MV-4-11 (cell line): ENCODE measurements at regions not wholly inside any gene's neighbourhood (a gene's known extent, or its start where the extent isn't known, plus 50 kb on each side); places are given as distances from the start of the nearest gene placed in this dataset.

Experiments
- DNase-seq: peaks from one replicate; lab custom pipeline; 2025; lab: John Stamatoyannopoulos, UW

GRCh38 chr12:115129727-115130126 lies 445.8 kb upstream of the TBX3 start:
- no peak for DNase-seq

GRCh38 chr12:115121053-115121452 lies 437.1 kb upstream of the TBX3 start:
- no peak for DNase-seq

- DNase-seq = no peak
Measured at GRCh38 chr12:115118177-115118724, 434.3 kb upstream of the TBX3 start.

- no peak for DNase-seq
Measured at GRCh38 chr12:115114140-115114539, 430.2 kb upstream of the TBX3 start.

- no peak for DNase-seq
Measured at GRCh38 chr12:115109863-115110262, 425.9 kb upstream of the TBX3 start.

- no peak for DNase-seq
Measured at GRCh38 chr12:115108129-115109100, 424.4 kb upstream of the TBX3 start.

- peak; percentile 64 for DNase-seq
Measured at GRCh38 chr12:115103884-115104883, 420.2 kb upstream of the TBX3 start.

- DNase-seq = no peak
Measured at GRCh38 chr12:115102450-115102849, 418.5 kb upstream of the TBX3 start.

- no peak for DNase-seq
Measured at GRCh38 chr12:115101520-115101919, 417.5 kb upstream of the TBX3 start.

- DNase-seq = no peak
Measured at GRCh38 chr12:115097416-115097815, 413.4 kb upstream of the TBX3 start.

- DNase-seq = no peak
Measured at GRCh38 chr12:115096588-115097397, 412.8 kb upstream of the TBX3 start.

- no peak for DNase-seq
Measured at GRCh38 chr12:115095073-115095748, 411.2 kb upstream of the TBX3 start.

- no peak for DNase-seq
Measured at GRCh38 chr12:115094163-115094816, 410.3 kb upstream of the TBX3 start.

GRCh38 chr12:115093261-115093660 lies 409.3 kb upstream of the TBX3 start:
- DNase-seq = no peak

GRCh38 chr12:115090783-115091182 lies 406.8 kb upstream of the TBX3 start:
- no peak for DNase-seq

- DNase-seq = no peak
Measured at GRCh38 chr12:115088995-115089841, 405.2 kb upstream of the TBX3 start.

- no peak for DNase-seq
Measured at GRCh38 chr12:115088328-115088994, 404.5 kb upstream of the TBX3 start.

- DNase-seq = no peak
Measured at GRCh38 chr12:115085594-115085993, 401.6 kb upstream of the TBX3 start.

GRCh38 chr12:115079760-115080159 lies 395.8 kb upstream of the TBX3 start:
- DNase-seq = no peak
